ENCODE measurements at regions not wholly inside any gene's neighbourhood (a gene's known extent, or its start where the extent isn't known, plus 50 kb on each side); places are given as distances from the start of the nearest gene placed in this dataset.

GRCh38 chr3:146308222-146308621 is 57.3 kb upstream of the PLSCR4 start:
- peak; percentile 73 for DNase-seq

- DNase-seq: no peak
These were observed 56.5 kb upstream of the PLSCR4 start for GRCh38 chr3:146307456-146307725.

- DNase-seq: no peak
These were observed 56.0 kb upstream of the PLSCR4 start for GRCh38 chr3:146306656-146307455.

GRCh38 chr3:146305808-146306423 is 55.0 kb upstream of the PLSCR4 start:
- DNase-seq: no peak

GRCh38 chr3:146300768-146301167 is 49.9 kb upstream of the PLSCR4 start:
- no peak for DNase-seq
